H9 (cell line): ENCODE measurements at regions not wholly inside any gene's neighbourhood (a gene's known extent, or its start where the extent isn't known, plus 50 kb on each side); places are given as distances from the start of the nearest gene placed in this dataset.

Source experiments
- DNase-seq: peaks from one replicate; pipeline ENCODE4 v3.0.0-alpha.2; 2017
- H2AFZ ChIP-seq: one replicate; pipeline ENCODE4 v1.6.1; 2013; ENCODE audit warnings: mild to moderate bottlenecking, low read length, control low read depth, moderate library complexity
- H2AK5ac ChIP-seq: 2 replicates; pipeline ENCODE4 v1.6.1; 2013; ENCODE audit warnings: low read length, control low read depth, mixed read lengths; ENCODE audit not compliant: insufficient read length
- H2BK120ac ChIP-seq: one replicate; pipeline ENCODE4 v1.6.1; 2013; ENCODE audit warnings: low read depth, mild to moderate bottlenecking, low read length, control low read depth, inconsistent platforms; ENCODE audit not compliant: poor library complexity, severe bottlenecking
- H2BK12ac ChIP-seq: 2 replicates; pipeline ENCODE4 v1.6.1; 2013; ENCODE audit warnings: low read length, control low read depth, mixed read lengths, low read depth; ENCODE audit not compliant: insufficient read length
- H2BK15ac ChIP-seq: 2 replicates; pipeline ENCODE4 v1.6.1; 2013; ENCODE audit warnings: low read depth, low read length, control low read depth
- H2BK20ac ChIP-seq: one replicate; pipeline ENCODE4 v1.6.1; 2013; ENCODE audit warnings: low read depth, mild to moderate bottlenecking, low read length, control low read depth, inconsistent platforms; ENCODE audit not compliant: poor library complexity, severe bottlenecking
- H2BK5ac ChIP-seq: 2 replicates; pipeline ENCODE4 v1.6.1; 2013; ENCODE audit warnings: low read length, control low read depth, mixed read lengths; ENCODE audit not compliant: insufficient read length
- H3K14ac ChIP-seq: 2 replicates; pipeline ENCODE4 v1.6.1; 2013; ENCODE audit warnings: low read length, control low read depth; ENCODE audit not compliant: insufficient read depth
- H3K18ac ChIP-seq: 2 replicates; pipeline ENCODE4 v1.6.1; 2013; ENCODE audit warnings: low read depth, mild to moderate bottlenecking, mixed read lengths, low read length, control low read depth; ENCODE audit not compliant: insufficient read length
- H3K23ac ChIP-seq: 2 replicates; pipeline ENCODE4 v1.6.1; 2013; ENCODE audit warnings: low read length, control low read depth, mixed read lengths, low read depth; ENCODE audit not compliant: insufficient read length
- H3K23me2 ChIP-seq: 2 replicates; pipeline ENCODE4 v1.6.1; 2013; ENCODE audit warnings: low read depth, mild to moderate bottlenecking, mixed read lengths, low read length, control low read depth; ENCODE audit not compliant: insufficient read length, poor library complexity, severe bottlenecking
- H3K27ac ChIP-seq: 2 replicates; pipeline ENCODE4 v1.5.1; 2013; ENCODE audit warnings: low read length, control low read depth, mixed read lengths, low read depth; ENCODE audit not compliant: insufficient read length
- H3K27me3 ChIP-seq: 2 replicates; pipeline ENCODE4 v1.6.1; 2013; ENCODE audit warnings: low read length, control low read depth, inconsistent platforms; ENCODE audit not compliant: insufficient read depth
- H3K4ac ChIP-seq: 2 replicates; pipeline ENCODE4 v1.6.1; 2013; ENCODE audit warnings: low read depth, mild to moderate bottlenecking, control low read depth, inconsistent platforms, low read length, moderate library complexity
- H3K4me1 ChIP-seq: 2 replicates; pipeline ENCODE4 v1.6.1; 2013; ENCODE audit warnings: low read length, control low read depth, inconsistent platforms; ENCODE audit not compliant: insufficient read depth
- H3K4me2 ChIP-seq: 2 replicates; pipeline ENCODE4 v1.6.1; 2013; ENCODE audit warnings: low read length, control low read depth, mixed read lengths; ENCODE audit not compliant: insufficient read length, insufficient read depth
- H3K56ac ChIP-seq: 2 replicates; pipeline ENCODE4 v1.6.1; 2013; ENCODE audit warnings: low read depth, mild to moderate bottlenecking, mixed read lengths, low read length, control low read depth; ENCODE audit not compliant: insufficient read length
- H3K79me1 ChIP-seq: 2 replicates; pipeline ENCODE4 v1.6.1; 2013; ENCODE audit warnings: low read depth, mild to moderate bottlenecking, moderate library complexity, low read length, control low read depth, inconsistent platforms; ENCODE audit not compliant: insufficient read depth, poor library complexity, severe bottlenecking
- H3K79me2 ChIP-seq: 2 replicates; pipeline ENCODE4 v1.6.1; 2013; ENCODE audit warnings: low read length, control low read depth, inconsistent platforms; ENCODE audit not compliant: insufficient read depth
- H3K9ac ChIP-seq: 2 replicates; pipeline ENCODE4 v1.6.1; 2013; ENCODE audit warnings: low read length, control low read depth, mixed read lengths; ENCODE audit not compliant: insufficient read length; ENCODE audit errors: extremely low read depth
- H3K9me3 ChIP-seq: one replicate; pipeline ENCODE4 v1.6.1; 2013; ENCODE audit warnings: low read depth, low read length, inconsistent platforms; ENCODE audit not compliant: control insufficient read depth
- H3T11ph ChIP-seq: one replicate; pipeline ENCODE4 v1.6.1; 2013; ENCODE audit warnings: mild to moderate bottlenecking, low read length, control low read depth, inconsistent platforms
- H4K20me1 ChIP-seq: one replicate; pipeline ENCODE4 v1.6.1; 2013; ENCODE audit not compliant: control insufficient read depth, insufficient read length, insufficient read depth
- H4K5ac ChIP-seq: 2 replicates; pipeline ENCODE4 v1.6.1; 2013; ENCODE audit warnings: low read depth, mild to moderate bottlenecking, mixed read lengths, low read length, control low read depth; ENCODE audit not compliant: insufficient read length
- H4K8ac ChIP-seq: replicated peaks from 2 replicates; pipeline ENCODE4 v1.6.1; 2013; ENCODE audit warnings: low read length, control low read depth, mixed read lengths, low read depth; ENCODE audit not compliant: insufficient read length
- H4K91ac ChIP-seq: 2 replicates; pipeline ENCODE4 v1.6.1; 2013; ENCODE audit warnings: low read depth, mild to moderate bottlenecking, moderate library complexity, mixed read lengths, low read length, control low read depth; ENCODE audit not compliant: insufficient read length
- H3K27ac Mint-ChIP-seq, 3 experiments: 2 replicates in 2 of 3; 3 replicates in 1 of 3; pipeline ENCODE4 v1.8.0; 2020 to 2021; ENCODE audit warnings: mixed read lengths in 3 of 3, mild to moderate bottlenecking in 1 of 3, moderate library complexity in 1 of 3
- H3K27me3 Mint-ChIP-seq: 2 replicates; pipeline ENCODE4 v1.8.0; 2021; ENCODE audit warnings: low read depth, mild to moderate bottlenecking, moderate library complexity, mixed read lengths
- H3K36me3 Mint-ChIP-seq, 3 experiments: 2 replicates in 2 of 3; 3 replicates in 1 of 3; pipeline ENCODE4 v1.8.0; 2020 to 2021; ENCODE audit warnings: low read depth in 3 of 3, mixed read lengths in 3 of 3; ENCODE audit not compliant: insufficient read depth in 1 of 3
- H3K4me1 Mint-ChIP-seq, 2 experiments: 2 replicates each; pipeline ENCODE4 v1.8.0; 2020; ENCODE audit warnings: mixed read lengths in 2 of 2
- H3K4me3 Mint-ChIP-seq, 2 experiments: 2 replicates in 1 of 2; 3 replicates in 1 of 2; pipeline ENCODE4 v1.8.0; 2020 to 2021; ENCODE audit warnings: mild to moderate bottlenecking in 2 of 2, mixed read lengths in 2 of 2, moderate library complexity in 1 of 2
- H3K9me3 Mint-ChIP-seq, 2 experiments: 2 replicates in 1 of 2; 3 replicates in 1 of 2; pipeline ENCODE4 v1.8.0; 2020; ENCODE audit warnings: mild to moderate bottlenecking in 2 of 2, mixed read lengths in 2 of 2, moderate library complexity in 1 of 2
- WGBS: extraction: QIAGEN DNeasy Blood & Tissue Kit; methylation state at CpG from one replicate; pipeline ENCODE4 v1.1.7; 2013; ENCODE audit warnings: missing lambda C conversion rate, low lambda C conversion rate, mixed read lengths; ENCODE audit not compliant: insufficient read length; ENCODE audit errors: extremely low coverage; 5-methylcytosine and 5-hydroxymethylcytosine counted together
- TF ChIP-seq, protein P1 (sequence below): fragments of 200-600 bp; sonication (generic); conservative IDR thresholded peaks from 3 replicates; pipeline ENCODE4 v1.8.0; 2021; ENCODE audit warnings: antibody characterized with exemption, mild to moderate bottlenecking

DNA sequence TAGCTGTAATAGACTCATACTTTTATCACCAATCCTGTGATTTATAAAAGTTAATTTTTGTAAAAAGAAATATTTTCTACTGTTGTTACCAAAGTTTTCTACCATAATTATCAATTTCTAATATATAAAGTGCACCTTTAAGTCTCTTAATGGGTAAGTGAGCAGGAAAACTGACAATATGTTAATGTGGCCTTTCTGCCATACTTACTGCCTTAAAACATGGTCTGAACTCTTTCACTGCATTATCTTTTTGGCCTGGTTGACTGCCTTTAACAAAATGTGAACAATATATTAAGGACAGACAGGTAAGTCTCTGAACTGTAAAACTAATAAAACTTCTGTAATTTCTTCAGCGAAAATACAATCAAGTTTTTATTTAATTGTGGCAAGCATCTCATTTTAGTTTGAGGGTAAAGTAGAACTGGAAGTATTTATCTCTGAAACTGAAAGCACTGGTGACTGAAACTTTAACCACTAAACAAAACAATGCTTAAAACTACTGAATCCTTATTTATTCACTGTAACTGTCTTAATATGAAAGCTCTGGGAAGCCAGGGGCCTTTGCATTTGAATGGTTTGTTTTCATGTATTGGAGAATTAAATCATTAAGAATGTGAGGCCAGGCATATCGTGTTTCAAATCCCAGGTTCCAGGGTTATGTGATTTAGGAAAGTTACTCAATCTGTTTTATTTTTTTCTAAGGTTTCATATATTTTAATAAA is 948.8 kb upstream of the POT1 start:
- no CpG with 5 or more reads among the region's 2 CpGs for WGBS
- H2BK12ac ChIP-seq, result no peak overlapping the region
- H3K56ac ChIP-seq, result no peak overlapping the region
- H4K91ac ChIP-seq, result no peak overlapping the region
- H3K27me3 ChIP-seq, result no peaks in the 10 kb centered on the region
- no peak overlapping the region for H3K4ac ChIP-seq
- no peak overlapping the region for H3K9ac ChIP-seq
- TF ChIP-seq, protein P1, sequence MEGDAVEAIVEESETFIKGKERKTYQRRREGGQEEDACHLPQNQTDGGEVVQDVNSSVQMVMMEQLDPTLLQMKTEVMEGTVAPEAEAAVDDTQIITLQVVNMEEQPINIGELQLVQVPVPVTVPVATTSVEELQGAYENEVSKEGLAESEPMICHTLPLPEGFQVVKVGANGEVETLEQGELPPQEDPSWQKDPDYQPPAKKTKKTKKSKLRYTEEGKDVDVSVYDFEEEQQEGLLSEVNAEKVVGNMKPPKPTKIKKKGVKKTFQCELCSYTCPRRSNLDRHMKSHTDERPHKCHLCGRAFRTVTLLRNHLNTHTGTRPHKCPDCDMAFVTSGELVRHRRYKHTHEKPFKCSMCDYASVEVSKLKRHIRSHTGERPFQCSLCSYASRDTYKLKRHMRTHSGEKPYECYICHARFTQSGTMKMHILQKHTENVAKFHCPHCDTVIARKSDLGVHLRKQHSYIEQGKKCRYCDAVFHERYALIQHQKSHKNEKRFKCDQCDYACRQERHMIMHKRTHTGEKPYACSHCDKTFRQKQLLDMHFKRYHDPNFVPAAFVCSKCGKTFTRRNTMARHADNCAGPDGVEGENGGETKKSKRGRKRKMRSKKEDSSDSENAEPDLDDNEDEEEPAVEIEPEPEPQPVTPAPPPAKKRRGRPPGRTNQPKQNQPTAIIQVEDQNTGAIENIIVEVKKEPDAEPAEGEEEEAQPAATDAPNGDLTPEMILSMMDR, result no peak
- H3K27ac ChIP-seq, result no peak overlapping the region
- H2AK5ac ChIP-seq, result no peak overlapping the region
- no peak overlapping the region for H3K23ac ChIP-seq
- H2BK20ac ChIP-seq, result no peak overlapping the region
- no peak overlapping the region for H3T11ph ChIP-seq
- Mint-ChIP-seq H3K36me3 (peaks cover 15 to 28% (median 24%) of the 10 kb centered on the region in 3 experiments), H3K9me3 (peaks cover 22 to 25% of the 10 kb centered on the region in 2 experiments), H3K4me3 (no peak overlapping the region), H3K4me1 (peaks cover 0 to 3% of the 10 kb centered on the region in 2 experiments; a peak in 1 of 4 replicates), H3K27ac (no peak overlapping the region), H3K27me3 (no peaks in the 10 kb centered on the region)
- H3K18ac ChIP-seq, result no peak overlapping the region
- H4K5ac ChIP-seq, result no peak overlapping the region
- DNase-seq, result no peak
- no peak overlapping the region for H3K14ac ChIP-seq
- no peaks in the 10 kb centered on the region for H3K4me1 ChIP-seq
- no peaks in the 10 kb centered on the region for H3K23me2 ChIP-seq
- no peak overlapping the region for H2BK5ac ChIP-seq
- H2BK120ac ChIP-seq, result no peak overlapping the region
- H4K20me1 ChIP-seq, result no peaks in the 10 kb centered on the region
- peaks cover 7% of the 10 kb centered on the region for H3K9me3 ChIP-seq
- H4K8ac ChIP-seq, result no peak overlapping the region
- no peaks in the 10 kb centered on the region for H3K79me2 ChIP-seq
- no peaks in the 10 kb centered on the region for H3K79me1 ChIP-seq
- H2AFZ ChIP-seq, result no peak overlapping the region
- no peak overlapping the region for H3K4me2 ChIP-seq
- no peak overlapping the region for H2BK15ac ChIP-seq
